Uterus (tissue), 3 donors: ENCODE measurements at regions not wholly inside any gene's neighbourhood (a gene's known extent, or its start where the extent isn't known, plus 50 kb on each side); places are given as distances from the start of the nearest gene placed in this dataset.

Experiments used
- DNase-seq, 2 donors: peaks; one replicate each; pipeline ENCODE4 v3.0.0-alpha.2; 2019 to 2020
- H3K27ac ChIP-seq, 2 donors: fragments of 200-600 bp; sonication (generic); 1 replicate in 1 of 2; 2 replicates in 1 of 2; pipeline ENCODE4 v1.5.1; 2016 to 2018
- H3K27me3 ChIP-seq, 2 donors: fragments of 200-600 bp; sonication (generic); one replicate each; pipeline ENCODE4 v1.5.1; 2018 to 2019; ENCODE audit warnings: control low read depth in 1 of 2
- H3K36me3 ChIP-seq, 2 donors: fragments of 200-600 bp; sonication (generic); one replicate each; pipeline ENCODE4 v1.5.1; 2019; ENCODE audit warnings: control low read depth in 1 of 2
- H3K4me1 ChIP-seq, 2 donors: fragments of 200-600 bp; sonication (generic); one replicate each; pipeline ENCODE4 v1.5.1; 2018 to 2019; ENCODE audit warnings: control low read depth in 1 of 2
- H3K4me3 ChIP-seq, 2 donors: fragments of 200-600 bp; sonication (generic); 1 replicate in 1 of 2; 2 replicates in 1 of 2; pipeline ENCODE4 v1.5.1; 2018 to 2019; ENCODE audit warnings: mild to moderate bottlenecking in 1 of 2
- H3K9me3 ChIP-seq, 2 donors: fragments of 200-600 bp; sonication (generic); one replicate each; pipeline ENCODE4 v1.5.1; 2019; ENCODE audit warnings: control low read depth in 1 of 2
- CTCF ChIP-seq, 4 experiments: fragments of 200-600 bp in 2 of 4; fragments of 450-650 bp in 2 of 4; sonication (generic) in 2 of 4; IDR thresholded peaks; one replicate each; pipeline ENCODE4 v1.5.1; 2016 to 2019; ENCODE audit warnings: antibody characterized with exemption in 4 of 4, mild to moderate bottlenecking in 2 of 4, moderate library complexity in 1 of 4
- POLR2A ChIP-seq, 2 donors: fragments of 450-650 bp; IDR thresholded peaks; one replicate each; pipeline ENCODE4 v1.6.1; 2016; ENCODE audit warnings: antibody characterized with exemption in 2 of 2, mild to moderate bottlenecking in 1 of 2, moderate library complexity in 1 of 2
- intact Hi-C: fragments of 100-400 bp; cut with DNase I; formaldehyde crosslinking; loops from one replicate; pipeline ENCODE4 v1.15.1; 2023; ENCODE audit warnings: low total_unique reads
- donor health status: DM: yes; HTN: yes; CAD: no.

DNA sequence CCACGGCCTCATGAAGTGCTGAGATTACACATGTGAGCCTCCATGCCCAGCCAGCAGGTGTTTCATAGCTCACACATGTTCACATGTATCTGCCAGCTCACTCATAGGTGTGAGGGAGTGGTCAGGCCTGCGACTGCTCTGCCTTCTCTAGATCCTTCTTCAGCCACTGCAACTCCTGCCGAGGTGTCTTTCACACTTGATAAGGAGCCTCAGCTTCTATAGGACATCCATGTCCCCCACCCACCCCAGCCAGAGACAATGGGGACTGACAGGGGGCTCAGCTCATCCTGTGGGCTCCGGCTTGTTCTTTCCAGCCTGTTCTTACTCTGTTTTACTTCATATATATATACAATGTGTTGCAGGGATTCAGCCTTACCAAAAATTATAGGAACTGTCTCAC, 286.5 kb upstream of the MGAT5 start:
- no peaks in the 10 kb centered on the region for H3K27me3 ChIP-seq
- TF ChIP-seq POLR2A (IDR thresholded peaks at IDR 0.05) (no peak), CTCF (IDR thresholded peaks at IDR 0.05) (no peak)
- H3K9me3 ChIP-seq: no peaks in the 10 kb centered on the region
- H3K36me3 ChIP-seq: no peaks in the 10 kb centered on the region
- intact Hi-C loops: no loop called here
- H3K4me3 ChIP-seq: no peak overlapping the region
- H3K27ac ChIP-seq: no peak overlapping the region
- DNase-seq: no peak
- H3K4me1 ChIP-seq: no peaks in the 10 kb centered on the region

DNA sequence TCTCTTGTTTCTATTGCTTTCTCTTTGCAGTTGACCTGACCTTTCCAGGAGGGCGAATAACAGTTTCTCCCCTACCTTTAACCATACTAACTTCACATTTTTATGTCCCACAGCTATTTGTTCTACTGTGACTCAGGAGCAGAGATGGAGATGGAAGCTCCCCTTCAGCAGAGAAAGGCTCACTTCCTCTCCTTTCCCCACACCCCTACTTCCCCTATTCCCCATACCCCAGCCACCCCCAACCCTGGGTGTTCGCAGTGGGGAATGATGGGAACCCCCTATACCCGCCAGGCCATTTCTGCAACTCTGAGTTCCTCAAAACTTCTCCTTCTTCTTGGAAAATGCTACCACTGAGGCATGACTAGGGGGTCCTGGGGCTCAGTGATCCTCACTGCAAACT, 285.4 kb upstream of the MGAT5 start:
- no peak for TF ChIP-seq CTCF (IDR thresholded peaks at IDR 0.05)
- TF ChIP-seq POLR2A (IDR thresholded peaks at IDR 0.05): no peak
- intact Hi-C loops: no loop called here
- H3K36me3 ChIP-seq: no peaks in the 10 kb centered on the region
- no peaks in the 10 kb centered on the region for H3K4me1 ChIP-seq
- H3K9me3 ChIP-seq: no peaks in the 10 kb centered on the region
- no peak overlapping the region for H3K4me3 ChIP-seq
- DNase-seq: no peak
- no peaks in the 10 kb centered on the region for H3K27me3 ChIP-seq
- H3K27ac ChIP-seq: no peak overlapping the region

DNA sequence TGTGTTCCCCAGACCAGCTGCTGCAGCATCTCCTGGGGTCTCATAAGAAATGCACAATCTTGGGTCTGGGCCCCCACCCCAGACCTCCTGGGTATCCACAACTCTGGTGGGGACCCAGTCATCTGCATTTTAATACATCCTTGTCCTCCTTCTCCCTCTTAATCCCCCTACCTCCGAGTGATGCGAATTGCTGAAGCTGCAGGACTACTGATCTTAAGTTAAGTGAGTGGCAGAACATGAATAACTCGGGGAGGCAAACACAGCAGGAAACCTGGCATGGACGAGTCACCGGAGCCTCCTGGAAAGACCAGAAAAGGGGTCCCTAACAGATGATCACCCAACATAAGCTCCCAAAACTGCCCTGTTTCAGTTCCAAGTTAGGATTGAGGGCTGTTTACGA, 283.2 kb upstream of the MGAT5 start:
- H3K9me3 ChIP-seq: no peaks in the 10 kb centered on the region
- no peaks in the 10 kb centered on the region for H3K27me3 ChIP-seq
- H3K4me1 ChIP-seq: no peaks in the 10 kb centered on the region
- no peaks in the 10 kb centered on the region for H3K36me3 ChIP-seq
- no peak overlapping the region for H3K27ac ChIP-seq
- H3K4me3 ChIP-seq: no peak overlapping the region
- no peak for TF ChIP-seq POLR2A (IDR thresholded peaks at IDR 0.05)
- TF ChIP-seq CTCF (IDR thresholded peaks at IDR 0.05): no peak
- DNase-seq: no peak
- intact Hi-C loops: no loop called here

DNA sequence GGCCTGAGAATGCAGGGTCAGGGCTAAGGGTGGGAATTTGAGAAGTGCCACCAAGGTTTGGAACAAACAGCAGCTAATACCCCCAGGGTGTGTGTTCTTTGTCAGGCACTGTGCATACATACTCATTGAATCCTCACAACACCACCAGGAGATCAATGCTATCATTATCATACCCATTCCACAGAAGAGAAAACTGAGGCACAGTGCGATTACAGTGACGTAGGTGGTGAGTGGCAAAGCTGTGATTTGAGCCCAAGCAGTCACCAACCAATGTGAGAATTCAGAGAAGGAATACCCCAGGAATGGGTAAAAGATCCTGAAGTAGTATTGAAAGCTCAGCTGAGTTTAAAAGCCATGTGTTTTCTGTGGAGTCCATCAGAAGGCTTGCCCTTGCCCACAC, 281.6 kb upstream of the MGAT5 start:
- no peak overlapping the region for H3K4me3 ChIP-seq
- no peaks in the 10 kb centered on the region for H3K27me3 ChIP-seq
- TF ChIP-seq CTCF (IDR thresholded peaks at IDR 0.05) (no peak), POLR2A (IDR thresholded peaks at IDR 0.05) (no peak)
- H3K36me3 ChIP-seq: no peaks in the 10 kb centered on the region
- H3K27ac ChIP-seq: no peak overlapping the region
- no peaks in the 10 kb centered on the region for H3K4me1 ChIP-seq
- intact Hi-C loops: no loop called here
- DNase-seq: no peak
- H3K9me3 ChIP-seq: no peaks in the 10 kb centered on the region

GRCh38 chr2:133972786-133973185, 281.1 kb upstream of the MGAT5 start:
- H3K9me3 ChIP-seq: no peaks in the 10 kb centered on the region
- no peak for DNase-seq
- no peak overlapping the region for H3K4me3 ChIP-seq
- intact Hi-C loops: no loop called here
- H3K4me1 ChIP-seq: no peaks in the 10 kb centered on the region
- H3K36me3 ChIP-seq: no peaks in the 10 kb centered on the region
- no peaks in the 10 kb centered on the region for H3K27me3 ChIP-seq
- H3K27ac ChIP-seq: no peak overlapping the region
- TF ChIP-seq POLR2A (IDR thresholded peaks at IDR 0.05) (no peak), CTCF (IDR thresholded peaks at IDR 0.05) (no peak)
